Endothelial cell of umbilical vein (primary cell): ENCODE measurements at regions not wholly inside any gene's neighbourhood (a gene's known extent, or its start where the extent isn't known, plus 50 kb on each side); places are given as distances from the start of the nearest gene placed in this dataset.

Experiments used
- BruUV-seq: library from RNA; stranded (reverse); fragments of 400-500 nt; replicated peaks from 2 replicates; lab custom pipeline; 2021; lab: Mats Ljungman, UMichigan
- CTCF ChIA-PET: fragments of 300-600, 350-600 bp; sonication (Branson Sonifier 250); formaldehyde crosslinking; loops from one replicate; lab custom pipeline; 2021; ENCODE audit warnings: antibody characterized with exemption, inconsistent platforms; lab: Charles Lee
- POLR2A ChIA-PET: fragments of 300-600, 350-600 bp; sonication (Branson Sonifier 250); formaldehyde crosslinking; loops from one replicate; lab custom pipeline; 2021; ENCODE audit warnings: antibody characterized with exemption, inconsistent platforms; lab: Charles Lee
- DNase-seq: peaks from one replicate; pipeline ENCODE4 v3.0.0-alpha.2; 2011; ENCODE audit warnings: low read depth, low spot score
- FAIRE-seq: peaks from 2 replicates; lab custom pipeline; 2011; peaks lifted over from hg19 to GRCh38; lab: Jason Lieb, UNC
- H2AFZ ChIP-seq: 2 replicates; pipeline ENCODE4 v1.6.0; 2012; ENCODE audit warnings: low read depth, low read length, control low read depth, inconsistent platforms
- H3K27ac ChIP-seq: 2 replicates; pipeline ENCODE4 v1.5.1; 2011; ENCODE audit warnings: low read depth, mild to moderate bottlenecking, control low read depth, low read length, moderate library complexity; ENCODE audit not compliant: insufficient read depth
- H3K27me3 ChIP-seq, 2 experiments: 2 replicates each; pipeline versions ENCODE4 v1.6.0 to v1.6.1; 2011; ENCODE audit warnings: low read length in 2 of 2, mixed read lengths in 1 of 2; ENCODE audit not compliant: control insufficient read depth in 2 of 2, insufficient read depth in 2 of 2
- H3K36me3 ChIP-seq, 2 experiments: 2 replicates in 1 of 2; 3 replicates in 1 of 2; pipeline ENCODE4 v1.5.1; 2011; ENCODE audit warnings: low read length in 2 of 2, mild to moderate bottlenecking in 1 of 2, moderate library complexity in 1 of 2; ENCODE audit not compliant: control insufficient read depth in 2 of 2, insufficient read depth in 2 of 2; ENCODE audit errors: extremely low read depth in 1 of 2
- H3K4me1 ChIP-seq: 3 replicates; pipeline ENCODE4 v1.5.1; 2011; ENCODE audit warnings: mild to moderate bottlenecking, low read length; ENCODE audit not compliant: control insufficient read depth, insufficient read depth; ENCODE audit errors: extremely low read depth
- H3K4me2 ChIP-seq: 2 replicates; pipeline ENCODE4 v1.6.1; 2011; ENCODE audit warnings: low read length, control low read depth, mixed read lengths; ENCODE audit not compliant: insufficient read depth
- H3K4me3 ChIP-seq, 3 experiments: fragments of 200-600 bp in 1 of 3; sonication (generic), shearing (Covaris generic) in 1 of 3; replicated peaks in 1 of 3; 2 replicates each; pipeline ENCODE4 v1.5.1; 2011 to 2016; ENCODE audit warnings: control low read depth in 3 of 3, low read length in 3 of 3, mild to moderate bottlenecking in 2 of 3, inconsistent platforms in 1 of 3, low read depth in 1 of 3, moderate library complexity in 1 of 3; ENCODE audit not compliant: insufficient read depth in 1 of 3
- H3K79me2 ChIP-seq: 2 replicates; pipeline ENCODE4 v1.6.0; 2012; ENCODE audit warnings: low read length, inconsistent platforms; ENCODE audit not compliant: control insufficient read depth, insufficient read depth
- H3K9ac ChIP-seq: replicated peaks from 2 replicates; pipeline ENCODE3; 2011; ENCODE audit warnings: low read length, control low read depth; ENCODE audit not compliant: insufficient read depth; ENCODE audit errors: extremely low read depth
- H3K9me1 ChIP-seq: replicated peaks from 3 replicates; pipeline ENCODE4 v1.6.0; 2011; ENCODE audit warnings: mild to moderate bottlenecking, low read length; ENCODE audit not compliant: control insufficient read depth, insufficient read depth; ENCODE audit errors: extremely low read depth
- H3K9me3 ChIP-seq: replicated peaks from 2 replicates; pipeline ENCODE4 v1.5.1; 2012; ENCODE audit warnings: low read length, inconsistent platforms; ENCODE audit not compliant: control insufficient read depth, insufficient read depth
- H4K20me1 ChIP-seq: replicated peaks from 2 replicates; pipeline ENCODE3; 2011; ENCODE audit warnings: mild to moderate bottlenecking, low read length; ENCODE audit not compliant: control insufficient read depth, insufficient read depth; ENCODE audit errors: extremely low read depth
- EZH2 ChIP-seq: IDR thresholded peaks from 2 replicates; pipeline ENCODE4 v1.6.1; 2012; ENCODE audit warnings: borderline replicate concordance, low read depth, mild to moderate bottlenecking, moderate library complexity, low read length, inconsistent platforms; ENCODE audit not compliant: severe bottlenecking
- FOS ChIP-seq: IDR thresholded peaks from 2 replicates; pipeline ENCODE4 v1.6.1; 2011; ENCODE audit warnings: mild to moderate bottlenecking, low read length, moderate library complexity, borderline replicate concordance; ENCODE audit not compliant: insufficient read depth
- GATA2 ChIP-seq: IDR thresholded peaks from 2 replicates; pipeline ENCODE4 v1.7.0; 2011; ENCODE audit warnings: low read depth, mild to moderate bottlenecking, moderate library complexity, mixed read lengths, low read length; ENCODE audit not compliant: insufficient read length, insufficient read depth
- JUN ChIP-seq: IDR thresholded peaks from 2 replicates; pipeline ENCODE4 v1.6.1; 2011; ENCODE audit warnings: borderline replicate concordance, low read depth; ENCODE audit not compliant: insufficient read length, insufficient read depth
- MYC ChIP-seq: IDR thresholded peaks from one replicate; pipeline ENCODE4 v1.6.1; 2011; ENCODE audit warnings: mild to moderate bottlenecking, low read depth, low read length
- POLR2A ChIP-seq: IDR thresholded peaks from 2 replicates; pipeline ENCODE4 v1.6.1; 2012; ENCODE audit warnings: low read depth, mild to moderate bottlenecking, control low read depth, low read length
- POLR2AphosphoS5 ChIP-seq: IDR thresholded peaks from 2 replicates; pipeline ENCODE4 v1.6.1; 2012; ENCODE audit warnings: low read depth, mild to moderate bottlenecking, control low read depth, low read length, moderate library complexity; ENCODE audit not compliant: insufficient read depth
- dilution Hi-C: fragments of 300-500 bp; cut with MboI; formaldehyde crosslinking; loops from one replicate; pipeline ENCODE4 v1.15.0; 2019; ENCODE audit warnings: low sequenced_read_pairs; ENCODE audit not compliant: extremely low pct_ligation_motif_present
- intact Hi-C: fragments of 100-400 bp; cut with micrococcal nuclease; formaldehyde crosslinking; loops from one replicate; pipeline ENCODE4 v1.10.0; 2022
- TF ChIP-seq, protein P1 (sequence below), 2 donors: IDR thresholded peaks; 1 replicate in 1 of 2; 2 replicates in 1 of 2; pipeline ENCODE4 v1.5.1; 2011; ENCODE audit warnings: low read length in 2 of 2, mild to moderate bottlenecking in 2 of 2, moderate library complexity in 2 of 2, control low read depth in 1 of 2, inconsistent platforms in 1 of 2, low read depth in 1 of 2; ENCODE audit not compliant: insufficient read depth in 1 of 2; ENCODE audit errors: extremely low read depth in 1 of 2
- TF ChIP-seq, protein P2 (sequence below): IDR thresholded peaks from 2 replicates; pipeline ENCODE4 v1.6.1; 2011; ENCODE audit not compliant: insufficient read depth, insufficient read length

DNA sequence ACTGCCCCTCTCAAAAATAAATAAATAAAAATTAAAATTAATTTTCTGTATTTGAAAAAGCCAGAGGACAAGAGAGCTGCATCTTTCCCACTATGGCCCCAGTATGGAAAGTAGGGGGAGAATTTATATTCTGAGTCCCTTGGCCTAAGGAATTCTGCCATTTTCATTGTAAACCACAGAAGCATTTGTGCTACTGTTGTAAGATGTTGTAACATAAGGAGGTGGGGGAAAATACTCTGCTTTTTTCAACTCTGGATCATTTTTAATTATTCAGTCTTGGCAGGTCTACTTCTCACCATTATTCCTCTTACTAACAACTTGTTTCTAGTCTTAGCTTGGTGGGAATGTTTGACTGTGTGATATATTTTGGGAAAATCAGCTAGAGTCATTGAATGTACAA lies 52.3 kb upstream of the APC start:
- no peak overlapping the region for H3K27ac ChIP-seq
- H4K20me1 ChIP-seq, result no peaks in the 10 kb centered on the region
- no peak for DNase-seq
- H3K4me2 ChIP-seq, result no peak overlapping the region
- ChIA-PET CTCF (interaction anchor here (1.0 to 1.5 kb wide), 3 partner anchors 9 to 163 kb away, joined by 3 to 9 read pairs (median 4); no protein-coding TSS in a partner anchor), POLR2A (no interaction called here)
- no peak overlapping the region for H2AFZ ChIP-seq
- H3K27me3 ChIP-seq, result peaks cover 17 to 27% of the 10 kb centered on the region in 2 experiments
- H3K36me3 ChIP-seq, result no peaks in the 10 kb centered on the region
- no peaks in the 10 kb centered on the region for H3K9me1 ChIP-seq
- H3K9ac ChIP-seq, result no peak overlapping the region
- H3K9me3 ChIP-seq, result no peaks in the 10 kb centered on the region
- intact Hi-C loops, result no loop called here
- dilution Hi-C loops, result no loop called here
- no peak for FAIRE-seq
- H3K4me3 ChIP-seq, result no peak overlapping the region
- TF ChIP-seq POLR2A, result no peak
- TF ChIP-seq EZH2, result no peak
- BruUV-seq, result no TSS peak
- H3K4me1 ChIP-seq, result no peaks in the 10 kb centered on the region
- no peaks in the 10 kb centered on the region for H3K79me2 ChIP-seq

DNA sequence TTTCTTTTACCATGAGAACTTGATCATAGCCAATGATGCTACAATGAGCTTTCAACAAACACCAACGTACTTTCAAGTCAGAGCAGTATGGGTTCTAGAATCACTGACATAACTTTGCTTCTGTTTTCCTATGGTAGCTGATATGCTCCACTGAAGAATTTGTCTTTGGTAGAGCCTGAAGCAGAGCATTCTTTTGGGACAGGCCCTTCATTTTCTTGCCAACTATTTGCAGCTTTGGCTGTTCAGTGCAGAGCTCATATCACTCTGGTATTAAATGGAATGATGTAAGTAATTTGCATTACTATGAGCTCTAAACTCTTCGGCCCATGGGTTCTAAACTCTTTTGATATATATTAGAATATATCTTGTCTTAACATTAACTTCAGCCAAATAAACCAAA lies 51.8 kb upstream of the APC start:
- H3K4me2 ChIP-seq, result no peak overlapping the region
- H3K9me1 ChIP-seq, result no peaks in the 10 kb centered on the region
- dilution Hi-C loops, result no loop called here
- H3K79me2 ChIP-seq, result no peaks in the 10 kb centered on the region
- peaks cover 18 to 26% of the 10 kb centered on the region in 2 experiments for H3K27me3 ChIP-seq
- no peaks in the 10 kb centered on the region for H3K9me3 ChIP-seq
- no peak overlapping the region for H3K9ac ChIP-seq
- intact Hi-C loops, result no loop called here
- BruUV-seq, result no TSS peak
- H3K27ac ChIP-seq, result no peak overlapping the region
- H3K4me3 ChIP-seq, result no peak overlapping the region
- CTCF ChIA-PET, result interaction anchor here (1.0 to 1.5 kb wide), 3 partner anchors 9 to 162 kb away, joined by 3 to 9 read pairs (median 4); no protein-coding TSS in a partner anchor
- DNase-seq, result no peak
- no peaks in the 10 kb centered on the region for H4K20me1 ChIP-seq
- H3K36me3 ChIP-seq, result no peaks in the 10 kb centered on the region
- FAIRE-seq, result no peak
- POLR2A ChIA-PET, result no interaction called here
- TF ChIP-seq, protein P1, sequence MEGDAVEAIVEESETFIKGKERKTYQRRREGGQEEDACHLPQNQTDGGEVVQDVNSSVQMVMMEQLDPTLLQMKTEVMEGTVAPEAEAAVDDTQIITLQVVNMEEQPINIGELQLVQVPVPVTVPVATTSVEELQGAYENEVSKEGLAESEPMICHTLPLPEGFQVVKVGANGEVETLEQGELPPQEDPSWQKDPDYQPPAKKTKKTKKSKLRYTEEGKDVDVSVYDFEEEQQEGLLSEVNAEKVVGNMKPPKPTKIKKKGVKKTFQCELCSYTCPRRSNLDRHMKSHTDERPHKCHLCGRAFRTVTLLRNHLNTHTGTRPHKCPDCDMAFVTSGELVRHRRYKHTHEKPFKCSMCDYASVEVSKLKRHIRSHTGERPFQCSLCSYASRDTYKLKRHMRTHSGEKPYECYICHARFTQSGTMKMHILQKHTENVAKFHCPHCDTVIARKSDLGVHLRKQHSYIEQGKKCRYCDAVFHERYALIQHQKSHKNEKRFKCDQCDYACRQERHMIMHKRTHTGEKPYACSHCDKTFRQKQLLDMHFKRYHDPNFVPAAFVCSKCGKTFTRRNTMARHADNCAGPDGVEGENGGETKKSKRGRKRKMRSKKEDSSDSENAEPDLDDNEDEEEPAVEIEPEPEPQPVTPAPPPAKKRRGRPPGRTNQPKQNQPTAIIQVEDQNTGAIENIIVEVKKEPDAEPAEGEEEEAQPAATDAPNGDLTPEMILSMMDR (IDR thresholded peaks at IDR 0.05; ENCODE audit: extremely low read depth in 1 of 2, insufficient read depth in 1 of 2, low read depth in 1 of 2, low read length in 2 of 2), result no peak
- TF ChIP-seq GATA2 (no peak), EZH2 (no peak), FOS (no peak), MYC (no peak), POLR2A (no peak), JUN (no peak), POLR2AphosphoS5 (no peak)
- TF ChIP-seq, protein P2, sequence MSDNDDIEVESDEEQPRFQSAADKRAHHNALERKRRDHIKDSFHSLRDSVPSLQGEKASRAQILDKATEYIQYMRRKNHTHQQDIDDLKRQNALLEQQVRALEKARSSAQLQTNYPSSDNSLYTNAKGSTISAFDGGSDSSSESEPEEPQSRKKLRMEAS, result no peak
- H2AFZ ChIP-seq, result no peak overlapping the region
- no peaks in the 10 kb centered on the region for H3K4me1 ChIP-seq
